ENCODE measurements at regions not wholly inside any gene's neighbourhood (a gene's known extent, or its start where the extent isn't known, plus 50 kb on each side); places are given as distances from the start of the nearest gene placed in this dataset.
"Not testable (repeated sequence)": the region's sequence is repeated elsewhere in the genome, so short reads cannot be mapped to it uniquely, and the experiment has no call there.

DNA sequence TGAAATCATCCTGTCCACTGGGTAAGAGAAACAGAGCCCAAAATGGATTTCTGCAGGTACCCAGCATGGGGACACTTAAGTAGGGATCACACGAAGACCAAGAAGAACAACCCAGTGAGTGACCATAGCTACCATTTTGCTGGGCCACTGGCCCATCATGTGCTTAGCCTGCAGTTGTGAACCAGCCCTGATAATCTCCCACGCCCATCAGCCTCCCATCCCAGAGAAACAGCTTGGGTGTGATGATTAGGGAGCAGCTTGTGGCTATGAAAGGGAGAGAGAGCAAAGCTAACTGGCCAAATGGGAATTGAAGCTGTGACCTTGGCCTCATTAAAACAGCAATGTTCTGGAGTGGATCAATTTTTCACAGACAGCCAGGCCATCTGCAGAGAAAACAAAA, 138.5 kb downstream of the SLC24A2 start:
- DNase-seq, result no peak

DNA sequence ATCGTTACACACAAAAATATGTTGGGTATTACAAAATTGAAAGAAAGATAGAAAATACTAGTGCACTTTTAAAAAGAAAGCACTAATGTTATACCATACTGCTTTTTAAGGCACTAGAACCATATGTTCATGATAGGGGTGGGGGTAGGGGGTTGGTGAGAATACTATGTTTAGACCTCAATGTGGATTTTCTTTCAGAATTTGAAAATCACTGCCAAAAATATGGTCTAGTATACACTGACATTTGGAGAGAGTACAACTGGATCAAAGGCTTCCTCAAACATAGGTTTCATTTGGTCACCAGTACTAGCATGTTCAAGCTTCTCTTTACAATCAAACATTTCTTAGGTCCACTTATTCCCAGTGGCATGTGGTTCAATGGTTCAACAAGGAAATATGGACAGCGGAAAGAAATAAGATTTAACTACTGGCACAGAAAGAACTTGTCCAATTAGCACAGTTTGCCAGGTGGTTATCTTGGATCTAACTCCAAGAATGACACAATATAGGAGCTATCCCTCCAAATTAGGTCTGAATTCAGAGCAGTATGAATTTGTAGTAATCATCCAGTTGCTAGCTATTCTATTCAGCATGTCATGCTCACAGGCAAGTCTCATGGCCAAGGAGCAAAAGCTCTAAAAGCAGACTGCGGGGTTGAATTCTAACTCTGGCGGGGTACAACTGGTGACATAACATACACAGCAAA, 139.3 kb downstream of the SLC24A2 start:
- DNase-seq, result no peak

DNA sequence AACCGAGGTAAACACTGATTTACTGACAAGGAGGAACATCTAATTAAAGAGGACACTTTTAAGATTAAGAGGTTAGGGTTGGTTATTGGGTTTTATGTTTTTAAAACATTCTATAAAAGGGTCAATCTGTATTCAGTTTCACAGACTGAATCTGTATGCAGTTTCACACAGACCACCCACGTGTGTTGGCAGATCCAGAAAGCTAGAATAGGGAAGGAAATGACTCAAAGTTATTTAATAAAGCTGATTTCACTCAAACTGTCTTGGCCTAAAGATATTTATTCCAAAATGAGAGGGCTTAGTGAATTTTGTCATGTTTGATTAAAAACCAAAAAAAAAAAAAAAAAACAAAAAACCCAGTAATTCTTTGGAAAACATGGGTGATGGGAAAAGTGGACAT, 140.2 kb downstream of the SLC24A2 start:
- no peak for DNase-seq

DNA sequence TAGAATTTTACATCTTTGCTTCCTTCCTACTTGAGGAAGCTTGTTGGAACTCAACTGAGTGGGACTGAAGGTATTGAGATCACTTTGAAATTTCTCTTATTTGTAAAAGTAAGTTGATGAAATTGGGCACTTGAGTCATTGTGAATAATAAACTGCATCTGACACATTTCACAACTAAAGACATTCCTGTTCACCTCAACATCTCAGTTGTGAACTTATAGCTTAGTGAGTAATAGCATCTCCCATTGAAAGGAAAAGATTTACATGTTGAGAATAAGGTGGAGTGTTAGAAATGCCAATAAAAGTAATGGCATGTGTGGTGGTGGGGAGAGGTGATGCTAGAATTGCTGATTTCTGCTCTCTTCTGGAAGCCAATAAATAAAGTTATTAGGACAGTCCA, 145.0 kb downstream of the SLC24A2 start:
- no peak for DNase-seq

DNA sequence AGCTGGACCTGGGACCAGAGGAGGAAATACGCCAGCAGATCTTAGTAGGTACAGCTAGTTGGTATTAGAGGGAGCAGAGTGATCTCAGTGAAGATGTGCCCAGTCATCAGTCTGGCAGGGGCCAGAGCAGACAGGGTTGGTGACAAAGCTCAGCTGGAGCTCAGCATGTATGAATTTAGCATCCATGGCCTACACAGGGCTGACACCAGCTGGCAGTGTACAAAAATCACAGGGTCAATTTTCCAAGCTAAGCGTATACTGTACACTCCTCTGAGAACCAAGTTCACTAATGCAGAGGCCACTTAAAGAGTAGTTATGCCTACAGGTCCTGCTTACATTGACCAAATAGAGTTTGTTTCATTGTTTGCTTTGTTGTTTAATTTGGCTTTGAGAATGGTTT, 146.6 kb downstream of the SLC24A2 start:
- DNase-seq, result peak; percentile 65

DNA sequence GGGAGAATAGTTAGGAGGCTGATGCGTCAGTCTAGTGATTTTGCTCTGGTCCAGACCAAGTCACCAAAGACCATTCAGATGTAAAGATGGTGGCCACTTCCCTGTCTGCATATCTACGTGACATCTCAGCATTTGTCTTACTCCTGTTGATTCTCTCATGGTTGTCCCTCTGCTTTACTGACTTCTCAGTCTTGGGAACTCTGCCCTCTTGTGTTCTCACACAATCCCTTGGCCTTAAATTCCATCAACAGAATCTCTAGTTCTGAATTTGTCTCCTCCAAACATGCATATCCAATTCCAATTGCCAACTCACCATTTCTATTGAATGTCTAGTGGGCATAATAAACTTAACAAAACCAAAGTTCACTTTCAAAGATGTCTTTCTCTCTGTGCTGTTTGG, 147.8 kb downstream of the SLC24A2 start:
- peak; percentile 21 for DNase-seq

DNA sequence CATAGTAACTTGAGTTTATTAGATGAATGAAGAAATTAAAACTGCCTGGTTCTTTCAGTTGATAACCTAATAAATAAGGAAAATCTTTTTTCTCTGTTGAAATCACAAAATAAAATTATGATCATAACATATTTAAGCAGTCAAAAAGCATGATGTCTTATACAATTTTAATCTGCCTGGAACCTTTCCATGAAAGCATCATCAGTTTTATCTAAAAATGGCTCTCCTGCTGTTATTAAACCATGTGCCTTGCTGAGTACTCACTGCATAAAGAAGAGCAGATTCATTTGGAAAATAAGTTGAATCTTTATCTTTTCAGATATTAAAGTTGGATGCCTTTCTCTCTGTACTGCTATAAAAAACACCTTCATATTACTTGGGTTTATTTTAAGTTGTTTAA, 148.8 kb downstream of the SLC24A2 start:
- no peak for DNase-seq

DNA sequence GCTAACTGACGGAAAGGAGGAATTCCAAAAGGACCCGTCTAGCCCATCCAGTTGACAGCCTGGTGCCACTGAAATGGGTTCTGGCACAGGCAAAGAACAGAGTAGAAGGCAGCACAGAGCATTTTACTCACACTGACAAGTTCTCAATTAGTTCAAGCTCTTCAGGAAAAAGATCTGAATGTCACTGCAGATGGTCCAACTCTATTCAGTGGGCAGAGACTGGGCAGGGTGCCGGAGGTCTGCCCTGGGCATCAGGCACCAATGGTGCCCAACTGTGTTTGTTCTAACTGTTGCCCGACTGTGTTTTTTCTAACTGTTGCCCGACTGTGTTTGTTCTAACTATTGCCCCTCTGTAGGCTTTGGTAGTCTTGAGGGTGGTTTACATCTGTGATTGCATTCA, 151.8 kb downstream of the SLC24A2 start:
- no peak for DNase-seq

DNA sequence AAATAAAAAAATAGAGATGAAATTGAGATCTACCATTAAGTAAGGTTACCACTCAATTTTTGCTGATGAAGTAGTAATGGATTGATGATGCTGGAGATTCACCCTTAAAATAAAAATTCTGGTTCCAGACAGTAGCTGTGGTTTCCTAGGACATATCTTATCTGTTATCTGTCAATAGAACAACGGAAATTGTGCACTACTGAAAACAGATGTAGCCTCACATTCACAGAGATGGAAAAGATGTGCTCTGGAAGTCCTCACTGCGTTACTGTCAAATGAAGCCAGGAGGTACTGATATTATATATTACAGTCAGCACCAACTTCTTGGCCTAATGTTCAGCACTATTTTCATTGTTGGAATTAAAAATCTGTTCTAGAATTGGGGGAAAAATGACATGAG, 154.0 kb downstream of the SLC24A2 start:
- no peak for DNase-seq

DNA sequence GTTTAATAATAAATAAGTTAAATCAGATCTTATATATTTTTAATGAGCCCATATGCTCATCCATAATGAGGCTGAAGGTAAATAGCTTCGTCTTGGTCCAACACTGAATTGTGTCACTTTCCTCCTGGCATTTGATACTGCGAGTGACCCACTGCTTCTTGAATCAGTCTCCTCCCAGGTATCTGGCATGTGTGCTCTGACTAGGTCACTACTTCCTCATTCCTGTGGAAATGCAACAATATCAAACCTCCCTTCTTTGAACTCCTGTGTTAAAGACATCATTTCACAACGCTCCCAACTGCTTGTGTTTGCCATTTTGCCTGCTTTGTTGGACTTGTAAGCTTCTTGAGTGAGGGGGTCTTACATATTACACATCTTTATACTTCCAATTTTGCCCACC, 157.7 kb downstream of the SLC24A2 start:
- no peak for DNase-seq

DNA sequence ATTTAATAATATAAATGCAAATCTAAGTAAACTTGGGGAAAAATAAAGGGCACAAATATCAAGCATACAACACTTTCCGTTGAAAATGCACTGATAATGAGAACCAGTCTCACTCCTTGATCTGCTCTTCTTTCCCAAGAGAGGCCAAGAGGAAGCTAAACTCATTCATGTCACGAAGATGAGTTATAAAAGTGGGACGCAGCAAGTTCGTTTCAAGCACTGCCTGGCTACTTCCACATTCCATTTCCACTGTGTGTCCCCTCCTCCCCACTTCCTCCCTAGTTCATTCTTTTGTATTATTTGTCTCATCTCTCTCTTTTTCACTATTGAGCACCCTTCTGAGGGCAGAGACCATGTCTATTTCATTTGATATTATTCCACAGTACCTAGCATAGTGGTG, 158.1 kb downstream of the SLC24A2 start:
- no peak for DNase-seq

DNA sequence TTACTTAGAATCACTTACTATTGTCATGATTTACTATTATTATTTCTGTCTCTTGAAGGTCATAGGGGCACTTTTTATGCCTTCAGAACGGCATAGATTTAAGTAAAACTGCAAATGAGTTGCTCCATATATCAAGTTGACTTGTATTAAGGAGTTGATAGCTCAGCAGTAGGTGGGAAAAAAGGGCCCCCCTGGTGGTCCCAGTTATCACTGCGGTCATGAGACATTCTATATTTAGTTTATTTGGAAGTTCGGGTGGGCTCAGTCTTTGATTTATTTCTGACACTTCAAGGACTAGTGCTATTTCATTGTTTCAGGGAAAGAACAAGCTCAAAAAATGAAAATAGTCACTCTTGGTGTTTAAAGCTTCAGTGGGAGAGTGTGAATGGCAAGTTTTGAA, 159.3 kb downstream of the SLC24A2 start:
- no peak for DNase-seq

DNA sequence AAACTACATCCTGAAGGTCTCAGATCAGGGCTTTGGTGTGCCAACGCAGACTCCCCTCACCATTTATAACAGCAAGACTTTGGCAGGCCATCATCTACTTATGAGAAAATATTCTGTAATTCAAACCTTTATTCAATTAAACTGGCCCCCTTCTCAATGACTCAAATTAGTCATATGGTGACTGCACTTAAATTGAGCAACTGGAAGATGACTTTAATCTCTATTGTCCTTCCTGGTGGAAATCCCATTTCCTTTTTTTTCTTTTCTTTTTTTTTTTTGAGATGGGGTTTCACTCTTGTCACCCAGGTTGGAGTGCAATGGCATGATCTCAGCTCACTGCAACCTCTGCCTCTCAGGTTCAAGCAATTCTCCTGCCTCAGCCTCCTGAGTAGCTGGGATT, 163.4 kb downstream of the SLC24A2 start:
- DNase-seq, result not testable (repeated sequence)

DNA sequence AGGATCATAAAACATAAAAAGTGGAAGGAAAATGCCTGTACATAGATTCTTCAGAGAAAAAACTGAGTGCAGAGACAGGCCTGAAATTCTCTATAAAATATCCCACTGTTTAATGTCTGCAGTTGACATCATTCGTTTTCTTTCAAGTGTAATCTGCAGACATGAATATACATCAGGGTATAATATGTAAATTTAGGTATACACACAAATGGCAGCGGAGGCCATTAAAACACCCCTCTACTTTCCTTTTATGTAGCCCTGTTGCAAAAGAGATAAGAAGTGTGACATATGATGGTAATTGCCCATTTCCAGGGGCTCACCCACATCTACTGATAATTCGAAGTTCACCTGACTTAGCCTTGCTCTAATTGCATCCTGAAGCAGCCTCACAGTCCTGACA, 164.3 kb downstream of the SLC24A2 start:
- no peak for DNase-seq

DNA sequence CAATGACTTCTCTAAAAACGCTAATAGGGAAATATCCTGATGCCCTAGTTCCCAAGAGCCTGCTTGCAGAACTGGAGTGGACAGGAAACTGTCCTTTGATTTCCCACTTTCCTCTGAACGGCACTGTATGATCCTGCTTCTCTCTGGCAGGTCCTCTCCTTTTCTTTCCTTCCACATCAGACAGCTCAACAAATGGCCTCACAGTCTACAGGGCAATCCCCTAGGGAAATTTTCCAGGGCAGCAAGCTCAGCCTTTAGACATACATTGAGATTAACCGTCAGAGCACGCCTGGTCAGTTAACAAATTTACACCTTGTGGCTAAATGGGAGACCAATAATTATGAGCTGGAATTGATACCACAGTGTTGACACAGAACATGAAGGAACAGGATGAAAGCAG, 164.9 kb downstream of the SLC24A2 start:
- DNase-seq, result peak; percentile 35

DNA sequence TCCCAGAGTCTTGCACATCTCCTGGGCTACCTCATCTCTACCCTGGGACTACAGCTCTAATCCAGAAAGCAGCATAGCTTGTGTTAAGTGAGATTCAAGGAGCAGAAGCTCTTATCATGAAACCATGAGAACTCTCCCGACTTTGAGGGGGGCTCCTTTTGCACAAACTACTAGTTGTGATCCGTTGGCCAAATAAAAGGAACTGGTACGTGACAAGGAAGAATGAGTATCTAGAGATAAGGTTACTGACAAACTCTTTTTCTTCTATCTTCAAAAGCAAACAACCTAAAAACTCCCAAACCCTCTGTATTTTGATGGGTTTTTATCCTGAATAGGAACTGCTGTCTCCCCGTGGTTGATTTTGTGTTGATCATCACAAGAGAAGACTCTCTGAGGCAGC, 168.5 kb downstream of the SLC24A2 start:
- DNase-seq, result no peak

DNA sequence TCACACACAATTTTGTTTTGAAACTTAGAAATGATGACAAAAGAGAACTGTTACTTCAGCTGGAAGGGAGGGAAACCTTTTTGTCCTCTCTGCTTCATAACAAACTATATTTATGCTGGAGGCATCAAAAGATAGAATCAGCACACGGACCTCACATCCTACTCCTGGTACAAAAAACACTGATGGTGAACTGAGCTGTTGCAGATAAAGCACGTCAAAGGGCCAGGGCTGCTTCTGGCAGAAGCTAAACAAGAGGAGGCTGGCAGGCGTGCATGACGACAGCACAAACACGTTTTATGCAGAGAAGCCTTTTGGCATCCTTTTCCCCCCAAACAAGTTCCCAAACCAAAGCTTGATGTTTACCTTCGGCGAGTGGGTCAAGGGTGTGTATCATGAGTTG, 169.6 kb downstream of the SLC24A2 start:
- DNase-seq, result peak; percentile 32

DNA sequence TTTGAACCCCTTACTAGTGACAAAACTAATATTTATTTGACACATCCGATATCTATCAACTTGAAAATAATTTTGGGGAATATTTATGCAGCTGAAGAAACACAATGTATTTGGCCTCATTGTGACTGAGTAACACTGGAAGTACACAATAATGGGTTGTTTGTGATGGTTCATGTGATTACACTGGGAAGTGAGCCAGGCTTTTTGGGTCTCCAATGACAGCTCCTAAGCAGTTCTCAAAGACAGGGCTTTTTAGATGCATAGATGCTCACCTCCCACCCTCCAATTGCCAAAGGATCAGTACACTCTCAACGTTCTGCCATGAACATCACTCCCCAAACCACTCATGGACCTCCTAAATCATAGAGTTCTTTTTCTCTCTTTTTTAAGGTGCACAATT, 170.0 kb downstream of the SLC24A2 start:
- DNase-seq, result peak; percentile 69

DNA sequence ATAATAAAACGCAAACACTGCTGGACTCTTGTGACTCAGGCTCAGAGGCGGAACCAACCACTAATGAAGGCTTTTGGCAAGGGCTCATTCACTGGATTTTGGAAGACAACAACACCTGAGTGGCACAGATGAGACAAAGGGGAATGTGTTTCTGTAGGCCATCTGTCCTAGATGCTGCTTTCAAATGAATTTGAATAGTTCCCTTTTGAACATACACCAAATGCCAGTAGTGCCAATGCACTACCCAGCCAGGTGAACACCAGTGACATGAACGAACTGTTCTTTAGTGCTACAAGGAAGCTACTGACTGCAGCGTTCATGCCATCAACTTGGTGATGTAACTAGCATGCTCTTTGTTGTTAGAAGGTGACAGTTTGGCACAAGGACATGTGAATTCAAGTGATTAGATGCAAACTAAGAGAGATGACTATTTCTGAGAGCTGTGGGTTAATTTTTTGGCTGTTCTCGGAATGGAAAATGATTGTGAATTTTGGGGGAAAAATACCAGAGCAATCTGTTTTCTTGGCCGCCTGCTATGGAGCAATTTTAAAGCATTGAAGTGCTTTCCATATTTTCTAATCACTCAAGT, 173.7 kb downstream of the SLC24A2 start:
- DNase-seq, result no peak

DNA sequence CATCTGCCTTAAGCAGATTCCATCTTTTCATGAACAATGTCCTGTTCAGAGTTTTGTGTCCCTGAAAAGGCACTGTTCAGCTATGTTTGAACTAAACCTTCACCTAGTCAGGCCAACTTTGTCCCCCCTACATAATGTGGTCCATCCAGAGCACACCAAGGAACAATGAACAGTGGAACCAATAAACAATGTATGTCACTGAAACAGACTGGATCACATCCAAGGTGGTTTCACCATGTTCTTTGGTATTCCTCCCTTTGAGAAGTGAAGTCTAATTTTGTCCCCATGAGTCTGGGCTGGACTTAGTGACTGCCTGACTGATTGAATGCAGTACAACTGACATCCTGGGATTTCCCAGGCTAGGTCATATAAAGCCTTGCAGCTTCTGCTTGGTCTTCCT, 174.5 kb downstream of the SLC24A2 start:
- DNase-seq, result no peak

DNA sequence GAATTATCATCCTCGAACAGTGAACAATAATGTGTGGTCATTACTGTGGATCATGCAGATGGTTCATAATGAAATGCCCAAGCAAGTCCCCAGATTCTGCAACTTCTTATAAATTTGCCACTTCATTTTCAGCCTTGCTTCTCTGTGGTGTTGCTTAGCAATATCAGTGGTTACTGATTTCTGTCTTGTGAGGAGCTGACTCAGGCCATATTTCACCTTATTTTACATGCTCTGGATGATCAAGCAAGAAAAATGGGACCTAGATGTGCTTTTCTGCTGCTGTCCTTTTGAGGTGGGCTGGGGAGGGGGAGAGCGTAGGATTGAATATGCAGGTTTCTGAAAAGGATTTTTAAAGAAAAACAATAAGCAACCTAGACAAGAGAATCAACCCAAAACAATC, 188.3 kb downstream of the SLC24A2 start:
- no peak for DNase-seq

DNA sequence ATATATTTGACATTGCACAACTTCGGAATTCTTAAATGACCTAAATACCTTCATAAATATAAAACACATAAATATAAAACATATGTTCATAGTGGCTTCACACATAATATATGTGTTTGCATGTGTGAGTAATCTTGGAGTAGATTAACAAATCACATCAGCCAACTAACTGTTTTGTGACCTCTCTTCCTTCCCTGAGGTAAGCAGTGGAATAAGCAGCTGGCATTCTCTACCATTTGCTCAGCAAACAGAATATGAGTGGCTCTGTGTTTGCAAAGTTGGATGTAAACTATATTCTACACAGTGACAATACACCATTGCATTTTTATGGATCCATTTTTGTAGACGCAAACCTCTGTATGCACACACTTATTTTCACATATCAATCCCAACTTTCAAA, 189.9 kb downstream of the ACER2 start:
- DNase-seq, result peak; percentile 10

DNA sequence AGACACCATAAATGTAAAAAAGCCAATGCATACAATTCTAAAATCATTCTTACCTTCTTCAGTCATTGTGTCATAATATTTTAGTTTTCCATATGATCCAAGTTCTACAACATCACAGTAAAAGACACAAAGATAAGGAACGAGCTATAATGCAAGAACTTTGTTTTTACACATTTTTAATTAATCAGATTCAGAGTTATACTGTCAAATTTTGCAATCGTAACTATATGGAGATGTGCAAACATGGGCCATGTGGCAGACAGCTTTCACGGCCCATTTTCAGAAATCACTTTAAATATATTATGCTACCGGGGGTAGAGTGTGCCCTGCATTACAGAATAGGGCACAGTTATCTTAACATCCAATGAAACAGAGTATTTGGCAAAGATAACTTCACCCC, 188.4 kb downstream of the ACER2 start:
- no peak for DNase-seq

DNA sequence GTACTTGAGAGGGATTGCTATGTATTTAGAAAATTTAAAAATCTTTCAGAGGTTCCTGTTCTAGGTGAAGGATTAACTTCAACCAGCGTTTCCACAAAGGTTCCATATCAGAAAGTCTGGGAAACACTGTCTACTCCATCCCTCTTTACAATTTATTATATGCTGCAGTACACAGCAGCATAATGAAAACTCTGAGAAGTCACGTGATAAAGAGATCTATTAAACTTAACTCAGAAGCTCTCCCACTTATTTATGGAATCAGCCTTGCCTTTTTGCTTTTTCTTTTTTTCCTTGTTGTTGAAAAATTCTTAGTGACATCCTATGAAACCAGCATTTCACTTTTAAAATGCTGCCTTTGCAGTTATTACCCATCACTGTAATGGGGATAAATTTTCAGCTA, 186.2 kb downstream of the ACER2 start:
- DNase-seq, result no peak

DNA sequence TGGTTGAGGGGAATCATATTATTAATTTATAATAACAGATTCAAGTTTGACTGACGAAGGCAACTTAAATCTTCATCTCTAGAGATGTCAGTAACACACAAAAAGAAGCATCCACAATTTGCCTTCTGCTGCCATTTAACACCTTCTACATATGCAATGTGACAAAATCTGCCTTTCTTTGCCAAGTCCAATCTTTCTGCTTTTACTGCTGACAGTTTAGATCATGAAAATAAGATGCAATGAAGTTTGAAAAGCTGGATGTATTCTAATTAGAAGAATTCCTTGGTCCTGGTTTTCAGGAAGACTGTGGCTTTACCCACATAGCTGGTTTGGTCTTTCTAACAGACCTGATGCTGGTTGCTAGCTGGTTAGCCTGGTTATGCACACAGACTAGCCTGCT, 178.9 kb downstream of the ACER2 start:
- no peak for DNase-seq

All from NCI-H1092 treated with DMSO at 0.1 percent for 48 hours (cell line).